GM13976 (cell line): ENCODE measurements at regions not wholly inside any gene's neighbourhood (a gene's known extent, or its start where the extent isn't known, plus 50 kb on each side); places are given as distances from the start of the nearest gene placed in this dataset.

Experiments used
- DNase-seq: peaks from one replicate; pipeline ENCODE4 v3.0.0; 2012; ENCODE audit warnings: low spot score
- in situ Hi-C: fragments of 300-500 bp; cut with MboI; formaldehyde crosslinking; loops from one replicate; pipeline ENCODE4 v1.12.0; 2022; ENCODE audit warnings: low sequenced_read_pairs, mixed read lengths, inconsistent platforms; ENCODE audit not compliant: unreplicated experiment
- TF ChIP-seq, protein P1 (sequence below): IDR thresholded peaks from 2 replicates; pipeline ENCODE4 v1.5.1; 2012; ENCODE audit warnings: borderline replicate concordance, mild to moderate bottlenecking; ENCODE audit not compliant: insufficient read depth; ENCODE audit errors: extremely low read depth, missing control alignments, control extremely low read depth

DNA sequence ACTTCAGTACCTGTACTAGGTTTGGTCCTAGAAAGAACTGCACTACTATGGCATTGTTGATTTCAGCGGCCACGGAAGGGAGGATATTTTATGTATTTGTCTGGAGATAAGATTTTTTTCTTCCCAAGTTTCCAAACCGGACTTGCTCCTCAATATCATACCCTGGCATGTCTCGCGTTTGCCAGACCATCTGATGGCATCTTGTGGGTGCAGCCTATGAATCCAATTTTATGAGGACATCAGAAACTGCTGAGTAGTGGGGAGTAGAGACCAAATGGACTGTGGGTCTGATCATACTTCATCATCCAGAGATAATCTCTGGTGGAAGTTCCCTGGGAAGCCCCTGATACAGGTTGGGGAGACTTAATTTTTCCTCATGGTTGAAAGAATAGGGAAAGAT lies 716.1 kb upstream of the WWC1 start:
- DNase-seq = no peak
- in situ Hi-C loops = no loop called here
- TF ChIP-seq, protein P1, sequence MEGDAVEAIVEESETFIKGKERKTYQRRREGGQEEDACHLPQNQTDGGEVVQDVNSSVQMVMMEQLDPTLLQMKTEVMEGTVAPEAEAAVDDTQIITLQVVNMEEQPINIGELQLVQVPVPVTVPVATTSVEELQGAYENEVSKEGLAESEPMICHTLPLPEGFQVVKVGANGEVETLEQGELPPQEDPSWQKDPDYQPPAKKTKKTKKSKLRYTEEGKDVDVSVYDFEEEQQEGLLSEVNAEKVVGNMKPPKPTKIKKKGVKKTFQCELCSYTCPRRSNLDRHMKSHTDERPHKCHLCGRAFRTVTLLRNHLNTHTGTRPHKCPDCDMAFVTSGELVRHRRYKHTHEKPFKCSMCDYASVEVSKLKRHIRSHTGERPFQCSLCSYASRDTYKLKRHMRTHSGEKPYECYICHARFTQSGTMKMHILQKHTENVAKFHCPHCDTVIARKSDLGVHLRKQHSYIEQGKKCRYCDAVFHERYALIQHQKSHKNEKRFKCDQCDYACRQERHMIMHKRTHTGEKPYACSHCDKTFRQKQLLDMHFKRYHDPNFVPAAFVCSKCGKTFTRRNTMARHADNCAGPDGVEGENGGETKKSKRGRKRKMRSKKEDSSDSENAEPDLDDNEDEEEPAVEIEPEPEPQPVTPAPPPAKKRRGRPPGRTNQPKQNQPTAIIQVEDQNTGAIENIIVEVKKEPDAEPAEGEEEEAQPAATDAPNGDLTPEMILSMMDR = no peak

- in situ Hi-C loops = no loop called here
- DNase-seq = no peak
These were observed 715.3 kb upstream of the WWC1 start for GRCh38 chr5:167576126-167576525.

GRCh38 chr5:167576897-167577296 lies 714.5 kb upstream of the WWC1 start:
- no peak for DNase-seq
- TF ChIP-seq, protein P1 = no peak
- in situ Hi-C loops = no loop called here

More at GRCh38 chr5:167576126-167576525, 715.3 kb upstream of the WWC1 start:
- TF ChIP-seq, protein P1 = no peak

- DNase-seq = no peak
- in situ Hi-C loops = no loop called here
- TF ChIP-seq, protein P1 = no peak
These were observed 713.8 kb upstream of the WWC1 start for GRCh38 chr5:167577616-167578015.

GRCh38 chr5:167578977-167579692 lies 712.3 kb upstream of the WWC1 start:
- no peak for DNase-seq
- TF ChIP-seq, protein P1 = no peak
- in situ Hi-C loops = no loop called here

DNA sequence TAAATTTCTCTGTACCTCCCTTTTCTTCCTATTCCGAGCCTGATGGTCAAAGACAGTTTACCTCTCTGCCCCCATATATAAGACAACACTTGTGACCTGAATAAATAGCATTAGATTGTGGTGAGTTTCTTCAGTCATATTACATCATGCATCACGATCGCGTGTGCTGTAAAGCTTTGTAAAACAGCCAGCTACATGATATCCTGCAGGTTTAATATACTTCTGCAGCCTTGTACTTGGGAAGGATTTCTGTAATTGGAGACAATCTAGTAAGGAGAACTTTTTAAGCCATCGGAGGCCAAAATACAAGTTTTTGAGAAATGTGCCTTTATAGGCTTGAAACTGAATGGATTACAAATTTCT lies 711.8 kb upstream of the WWC1 start:
- no peak for DNase-seq
- TF ChIP-seq, protein P1 = no peak
- in situ Hi-C loops = no loop called here

DNA sequence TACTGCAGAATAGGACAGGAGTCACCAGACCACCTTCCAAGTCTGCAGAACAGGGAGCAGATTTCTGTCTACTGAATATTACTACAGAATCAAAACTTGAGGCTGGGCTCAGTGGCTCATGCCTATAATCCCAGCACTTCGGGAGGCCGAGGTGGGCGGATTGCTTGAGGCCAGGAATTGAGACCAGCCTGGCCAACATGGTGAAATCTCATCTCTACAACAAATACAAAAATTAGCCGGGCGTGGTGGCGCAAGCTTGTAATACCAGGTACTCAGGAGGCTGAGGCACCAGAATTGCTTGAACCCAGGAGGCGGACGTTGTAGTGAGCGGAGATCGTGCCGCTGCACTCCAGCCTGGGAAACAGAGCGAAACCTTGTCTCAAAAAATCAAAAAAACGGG lies 710.8 kb upstream of the WWC1 start:
- TF ChIP-seq, protein P1 = no peak
- DNase-seq = no peak
- in situ Hi-C loops = no loop called here
